ENCODE measurements at regions not wholly inside any gene's neighbourhood (a gene's known extent, or its start where the extent isn't known, plus 50 kb on each side); places are given as distances from the start of the nearest gene placed in this dataset.

- ChIA-PET CTCF (no interaction called here), POLR2A (no interaction called here)
- H3K36me3 ChIP-seq (ENCODE audit: control insufficient read depth in 2 of 2, insufficient read depth in 1 of 2, low read length in 2 of 2), result no peaks in the 10 kb centered on the region
- no peak overlapping the region for H3K27ac ChIP-seq (ENCODE audit: extremely low read depth, low read depth, low read length)
- H3K4me1 ChIP-seq (ENCODE audit: control insufficient read depth, insufficient read depth, low read length), result no peaks in the 10 kb centered on the region
- TF ChIP-seq ZNF266 (tag by site-specific recombination; IDR thresholded peaks at IDR 0.05; ENCODE audit: low read depth) (no peak), ZNF37A (tag by site-specific recombination; IDR thresholded peaks at IDR 0.05) (no peak), KLF16 (tag by site-specific recombination; IDR thresholded peaks at IDR 0.05) (no peak), ZFP37 (tag by site-specific recombination; IDR thresholded peaks at IDR 0.05) (no peak), ZEB2 (tag by site-specific recombination; IDR thresholded peaks at IDR 0.05) (no peak), ZNF48 (tag by site-specific recombination; IDR thresholded peaks at IDR 0.05) (no peak), ZNF776 (tag by site-specific recombination; IDR thresholded peaks at IDR 0.05; ENCODE audit: borderline replicate concordance) (no peak), ZNF585B (tag by site-specific recombination; IDR thresholded peaks at IDR 0.05) (no peak), ZBTB8A (tag by site-specific recombination; IDR thresholded peaks at IDR 0.05) (no peak), ZNF112 (tag by site-specific recombination; IDR thresholded peaks at IDR 0.05) (no peak), CTCF (tag by site-specific recombination; IDR thresholded peaks at IDR 0.05) (no peak), ZNF830 (tag by site-specific recombination; IDR thresholded peaks at IDR 0.05; ENCODE audit: low read depth) (no peak), ZSCAN16 (tag by site-specific recombination; IDR thresholded peaks at IDR 0.05) (no peak), ZNF169 (tag by site-specific recombination; IDR thresholded peaks at IDR 0.05) (no peak)
- no peak overlapping the region for H3K4me3 ChIP-seq (ENCODE audit: low read depth, low read length)
- no peaks in the 10 kb centered on the region for H3K9me3 ChIP-seq (ENCODE audit: control insufficient read depth, insufficient read depth, low read depth, low read length)
Observed at GRCh38 chr7:53426145-53426750, 390.8 kb downstream of the POM121L12 start.

- CTCF ChIA-PET, result no interaction called here
- no peak for TF ChIP-seq ZNF549 (tag by site-specific recombination; IDR thresholded peaks at IDR 0.05)
- no peak for TF ChIP-seq ZXDB (tag by site-specific recombination; IDR thresholded peaks at IDR 0.05)
- TF ChIP-seq ZNF670 (tag by site-specific recombination; IDR thresholded peaks at IDR 0.05; ENCODE audit: low read depth), result no peak
- TF ChIP-seq ZNF114 (tag by site-specific recombination; IDR thresholded peaks at IDR 0.05), result no peak
- no peak for TF ChIP-seq ZNF830 (tag by site-specific recombination; IDR thresholded peaks at IDR 0.05; ENCODE audit: low read depth)
- no peak for TF ChIP-seq ZNF600 (tag by site-specific recombination; IDR thresholded peaks at IDR 0.05)
- TF ChIP-seq BCL6B (tag by site-specific recombination; IDR thresholded peaks at IDR 0.05), result no peak
- no peak for TF ChIP-seq ZSCAN23 (tag by site-specific recombination; IDR thresholded peaks at IDR 0.05)
- no peak for TF ChIP-seq ZNF530 (tag by site-specific recombination; IDR thresholded peaks at IDR 0.05; ENCODE audit: low read depth)
- TF ChIP-seq ZNF10 (tag by site-specific recombination; IDR thresholded peaks at IDR 0.05), result no peak
- TF ChIP-seq GLI2 (tag by site-specific recombination; IDR thresholded peaks at IDR 0.05; ENCODE audit: borderline replicate concordance, low read depth), result no peak
- no peak for TF ChIP-seq ZNF404 (tag by site-specific recombination; IDR thresholded peaks at IDR 0.05)
- no peak for TF ChIP-seq HOXC10 (CRISPR knock-in tag; IDR thresholded peaks at IDR 0.05)
- no peak for TF ChIP-seq ZNF426 (tag by site-specific recombination; IDR thresholded peaks at IDR 0.05)
- POLR2A ChIA-PET, result no interaction called here
- no peaks in the 10 kb centered on the region for H3K4me1 ChIP-seq (ENCODE audit: control insufficient read depth, insufficient read depth, low read length)
- no peaks in the 10 kb centered on the region for H3K36me3 ChIP-seq (ENCODE audit: control insufficient read depth in 2 of 2, insufficient read depth in 1 of 2, low read length in 2 of 2)
- no peaks in the 10 kb centered on the region for H3K9me3 ChIP-seq (ENCODE audit: control insufficient read depth, insufficient read depth, low read depth, low read length)
- no peak overlapping the region for H3K27ac ChIP-seq (ENCODE audit: extremely low read depth, low read depth, low read length)
- H3K4me3 ChIP-seq (ENCODE audit: low read depth, low read length), result no peak overlapping the region
Observed at GRCh38 chr7:53428045-53428444, 392.6 kb downstream of the POM121L12 start.
